Endothelial cell (in vitro differentiated cells): ENCODE measurements at regions not wholly inside any gene's neighbourhood (a gene's known extent, or its start where the extent isn't known, plus 50 kb on each side); places are given as distances from the start of the nearest gene placed in this dataset.

ENCODE experiments used
- DNase-seq: peaks from one replicate; pipeline ENCODE4 v3.0.0; 2021; ENCODE audit warnings: low spot score
- H3K27ac Mint-ChIP-seq: one replicate; pipeline ENCODE4 v1.8.0; 2021; ENCODE audit warnings: mixed read lengths, inconsistent platforms; ENCODE audit not compliant: unreplicated experiment
- H3K27me3 Mint-ChIP-seq: one replicate; pipeline ENCODE4 v1.8.0; 2021; ENCODE audit warnings: mild to moderate bottlenecking, moderate library complexity, mixed read lengths, inconsistent platforms; ENCODE audit not compliant: unreplicated experiment
- H3K36me3 Mint-ChIP-seq: one replicate; pipeline ENCODE4 v1.8.0; 2021; ENCODE audit warnings: mild to moderate bottlenecking, low read depth, mixed read lengths, inconsistent platforms; ENCODE audit not compliant: unreplicated experiment
- H3K4me1 Mint-ChIP-seq: one replicate; pipeline ENCODE4 v1.8.0; 2021; ENCODE audit warnings: mild to moderate bottlenecking, mixed read lengths, inconsistent platforms; ENCODE audit not compliant: unreplicated experiment
- H3K4me3 Mint-ChIP-seq: one replicate; pipeline ENCODE4 v1.8.0; 2021; ENCODE audit warnings: mild to moderate bottlenecking, mixed read lengths, inconsistent platforms; ENCODE audit not compliant: unreplicated experiment
- H3K9me3 Mint-ChIP-seq: one replicate; pipeline ENCODE4 v1.8.0; 2021; ENCODE audit warnings: mixed read lengths, inconsistent platforms; ENCODE audit not compliant: unreplicated experiment
- CTCF ChIP-seq: fragments of 200-600 bp; sonication (generic); IDR thresholded peaks from one replicate; pipeline ENCODE4 v1.5.0; 2021; ENCODE audit warnings: antibody characterized with exemption; ENCODE audit not compliant: unreplicated experiment

GRCh38 chr1:38555594-38555993 lies 304.0 kb downstream of the RRAGC start:
- H3K4me1 Mint-ChIP-seq, result peaks cover 2% of the 10 kb centered on the region
- no peak for TF ChIP-seq CTCF
- no peak for DNase-seq
- no peaks in the 10 kb centered on the region for H3K9me3 Mint-ChIP-seq
- peaks cover 4% of the 10 kb centered on the region for H3K27me3 Mint-ChIP-seq
- no peaks in the 10 kb centered on the region for H3K36me3 Mint-ChIP-seq
- H3K4me3 Mint-ChIP-seq, result no peak overlapping the region
- H3K27ac Mint-ChIP-seq, result no peak overlapping the region

GRCh38 chr1:38555130-38555529 lies 304.4 kb downstream of the RRAGC start:
- no peak overlapping the region for H3K4me3 Mint-ChIP-seq
- DNase-seq, result no peak
- peaks cover 6% of the 10 kb centered on the region for H3K4me1 Mint-ChIP-seq
- H3K27me3 Mint-ChIP-seq, result peaks cover 3% of the 10 kb centered on the region
- no peak for TF ChIP-seq CTCF
- no peaks in the 10 kb centered on the region for H3K9me3 Mint-ChIP-seq
- no peaks in the 10 kb centered on the region for H3K36me3 Mint-ChIP-seq
- H3K27ac Mint-ChIP-seq, result no peak overlapping the region

- H3K27me3 Mint-ChIP-seq, result no peaks in the 10 kb centered on the region
Measured at GRCh38 chr1:38551318-38552307, 308.0 kb downstream of the RRAGC start.

GRCh38 chr1:38549191-38549590 lies 310.4 kb downstream of the RRAGC start:
- DNase-seq, result no peak
- H3K27ac Mint-ChIP-seq, result no peak overlapping the region
- no peak for TF ChIP-seq CTCF
- H3K4me1 Mint-ChIP-seq, result peaks cover 4% of the 10 kb centered on the region
- no peaks in the 10 kb centered on the region for H3K27me3 Mint-ChIP-seq
- H3K36me3 Mint-ChIP-seq, result no peaks in the 10 kb centered on the region
- no peaks in the 10 kb centered on the region for H3K9me3 Mint-ChIP-seq
- no peak overlapping the region for H3K4me3 Mint-ChIP-seq

More at GRCh38 chr1:38551318-38552307, 308.0 kb downstream of the RRAGC start:
- no peak for DNase-seq
- H3K36me3 Mint-ChIP-seq, result no peaks in the 10 kb centered on the region
- H3K27ac Mint-ChIP-seq, result no peak overlapping the region
- H3K4me1 Mint-ChIP-seq, result peaks cover 4% of the 10 kb centered on the region
- no peaks in the 10 kb centered on the region for H3K9me3 Mint-ChIP-seq
- no peak for TF ChIP-seq CTCF
- no peak overlapping the region for H3K4me3 Mint-ChIP-seq

- Mint-ChIP-seq H3K36me3 (no peaks in the 10 kb centered on the region), H3K27ac (no peak overlapping the region), H3K27me3 (no peaks in the 10 kb centered on the region), H3K4me1 (peaks cover 4% of the 10 kb centered on the region), H3K9me3 (no peaks in the 10 kb centered on the region), H3K4me3 (no peak overlapping the region)
- DNase-seq, result no peak
- TF ChIP-seq CTCF, result no peak
Measured at GRCh38 chr1:38547321-38547720, 312.3 kb downstream of the RRAGC start.
